22Rv1 (cell line): ENCODE measurements at regions not wholly inside any gene's neighbourhood (a gene's known extent, or its start where the extent isn't known, plus 50 kb on each side); places are given as distances from the start of the nearest gene placed in this dataset.

Source experiments
- ZFX ChIP-seq: fragments of 450-650 bp; IDR thresholded peaks from 2 replicates; pipeline ENCODE4 v1.6.1; 2017; ENCODE audit warnings: antibody characterized with exemption, borderline replicate concordance
- TF ChIP-seq, protein P1 (sequence below): fragments of 450-650 bp; IDR thresholded peaks from 2 replicates; pipeline ENCODE4 v1.5.1; 2017; ENCODE audit warnings: mild to moderate bottlenecking

DNA sequence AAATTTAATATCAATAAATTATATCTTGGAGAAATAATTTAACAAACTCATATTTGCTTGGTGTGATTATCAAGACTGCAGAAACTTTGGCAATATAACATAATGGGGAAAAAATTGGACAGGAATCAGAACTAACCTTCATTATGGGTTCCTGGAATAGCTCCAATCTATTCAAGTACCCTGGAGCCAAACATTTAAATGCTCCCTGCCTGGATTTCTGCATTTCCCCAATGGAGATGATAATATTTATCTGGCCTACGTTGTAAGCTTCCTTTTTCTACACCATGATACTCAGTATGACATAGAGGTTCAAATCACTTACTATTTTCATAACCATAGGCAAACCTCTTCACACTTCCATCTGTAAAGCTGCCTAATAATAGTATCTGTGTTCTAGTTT is 326.8 kb downstream of the TRIML1 start:
- TF ChIP-seq, protein P1, sequence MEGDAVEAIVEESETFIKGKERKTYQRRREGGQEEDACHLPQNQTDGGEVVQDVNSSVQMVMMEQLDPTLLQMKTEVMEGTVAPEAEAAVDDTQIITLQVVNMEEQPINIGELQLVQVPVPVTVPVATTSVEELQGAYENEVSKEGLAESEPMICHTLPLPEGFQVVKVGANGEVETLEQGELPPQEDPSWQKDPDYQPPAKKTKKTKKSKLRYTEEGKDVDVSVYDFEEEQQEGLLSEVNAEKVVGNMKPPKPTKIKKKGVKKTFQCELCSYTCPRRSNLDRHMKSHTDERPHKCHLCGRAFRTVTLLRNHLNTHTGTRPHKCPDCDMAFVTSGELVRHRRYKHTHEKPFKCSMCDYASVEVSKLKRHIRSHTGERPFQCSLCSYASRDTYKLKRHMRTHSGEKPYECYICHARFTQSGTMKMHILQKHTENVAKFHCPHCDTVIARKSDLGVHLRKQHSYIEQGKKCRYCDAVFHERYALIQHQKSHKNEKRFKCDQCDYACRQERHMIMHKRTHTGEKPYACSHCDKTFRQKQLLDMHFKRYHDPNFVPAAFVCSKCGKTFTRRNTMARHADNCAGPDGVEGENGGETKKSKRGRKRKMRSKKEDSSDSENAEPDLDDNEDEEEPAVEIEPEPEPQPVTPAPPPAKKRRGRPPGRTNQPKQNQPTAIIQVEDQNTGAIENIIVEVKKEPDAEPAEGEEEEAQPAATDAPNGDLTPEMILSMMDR = no peak
- TF ChIP-seq ZFX = no peak
